ENCODE measurements at regions not wholly inside any gene's neighbourhood (a gene's known extent, or its start where the extent isn't known, plus 50 kb on each side); places are given as distances from the start of the nearest gene placed in this dataset.

DNA sequence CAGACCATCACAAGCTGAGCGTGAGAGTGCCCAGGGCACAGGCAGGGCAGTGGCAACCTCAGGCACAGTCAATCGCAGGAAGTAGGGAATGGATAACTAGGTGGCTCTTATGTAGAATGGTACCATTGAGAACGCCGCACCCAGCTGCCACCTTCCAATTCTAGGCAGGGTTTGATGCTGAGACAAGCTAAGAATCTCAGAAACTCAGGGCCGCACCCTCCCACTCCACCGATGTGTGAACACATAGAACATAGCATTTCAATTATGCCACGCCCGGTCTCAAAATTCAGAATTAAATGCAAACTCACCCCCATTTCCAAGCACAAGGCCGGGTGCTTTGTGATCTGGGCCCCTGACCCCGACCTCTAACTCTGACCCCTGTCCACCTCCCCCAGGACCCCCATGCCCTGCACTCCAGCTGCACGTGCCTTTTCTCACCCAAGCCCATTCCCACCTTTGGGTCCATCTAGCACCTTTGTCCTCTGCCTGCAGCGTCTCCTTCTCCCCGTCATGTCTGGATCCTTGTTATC, 178.4 kb downstream of the C16orf95 start:
- H3K4me3 ChIP-seq (ENCODE audit: low read depth, low read length), result no peak overlapping the region

DNA sequence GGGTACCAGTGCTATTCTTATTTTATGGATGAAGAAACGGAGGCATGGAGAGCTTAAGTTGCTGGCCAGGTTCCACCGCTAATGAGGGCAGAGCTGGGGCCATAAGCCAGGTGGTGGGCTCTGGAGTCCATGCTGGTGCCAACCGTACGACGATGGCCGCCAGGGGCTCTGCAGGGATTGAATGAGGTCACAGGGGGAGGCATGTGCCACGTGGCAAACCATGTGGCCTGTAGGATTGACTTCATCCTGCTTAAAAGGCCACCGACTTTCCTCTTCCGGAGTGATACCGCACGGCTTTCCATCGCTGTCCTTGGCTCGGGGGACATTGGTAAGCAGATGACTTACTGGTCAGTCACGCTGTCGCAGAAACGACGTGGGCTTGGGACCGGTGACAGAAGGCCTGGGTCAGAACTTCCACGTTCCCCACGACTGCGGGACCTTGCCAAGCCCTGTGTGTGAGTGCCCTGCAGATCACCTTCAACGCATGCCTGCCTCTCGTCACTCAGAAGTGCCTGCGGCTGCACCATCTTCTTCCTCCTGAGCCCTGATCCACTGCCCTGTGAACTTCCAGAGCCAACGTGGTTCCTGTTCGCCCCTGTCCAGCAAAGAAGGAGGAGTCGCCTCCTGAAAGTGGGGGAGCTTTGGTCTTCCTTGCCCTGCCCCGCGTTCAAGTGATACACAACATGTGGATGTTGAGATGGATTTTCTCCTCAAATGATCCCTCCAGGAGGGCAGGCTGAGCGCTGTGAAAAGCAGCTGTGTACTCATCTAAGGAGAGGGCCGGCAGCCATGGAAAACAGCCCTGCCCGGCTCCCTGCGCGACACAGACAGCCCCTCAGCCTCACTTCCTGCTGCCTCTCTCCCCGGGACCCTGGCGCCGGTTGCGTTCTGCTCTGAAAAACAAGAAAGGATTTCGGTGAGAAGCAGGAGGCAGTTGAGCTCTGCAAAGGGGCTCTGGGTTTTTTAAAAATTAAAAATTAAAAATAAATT, 176.7 kb downstream of the C16orf95 start:
- H3K4me3 ChIP-seq (ENCODE audit: low read depth, low read length), result no peak overlapping the region
- TF ChIP-seq, protein P1, sequence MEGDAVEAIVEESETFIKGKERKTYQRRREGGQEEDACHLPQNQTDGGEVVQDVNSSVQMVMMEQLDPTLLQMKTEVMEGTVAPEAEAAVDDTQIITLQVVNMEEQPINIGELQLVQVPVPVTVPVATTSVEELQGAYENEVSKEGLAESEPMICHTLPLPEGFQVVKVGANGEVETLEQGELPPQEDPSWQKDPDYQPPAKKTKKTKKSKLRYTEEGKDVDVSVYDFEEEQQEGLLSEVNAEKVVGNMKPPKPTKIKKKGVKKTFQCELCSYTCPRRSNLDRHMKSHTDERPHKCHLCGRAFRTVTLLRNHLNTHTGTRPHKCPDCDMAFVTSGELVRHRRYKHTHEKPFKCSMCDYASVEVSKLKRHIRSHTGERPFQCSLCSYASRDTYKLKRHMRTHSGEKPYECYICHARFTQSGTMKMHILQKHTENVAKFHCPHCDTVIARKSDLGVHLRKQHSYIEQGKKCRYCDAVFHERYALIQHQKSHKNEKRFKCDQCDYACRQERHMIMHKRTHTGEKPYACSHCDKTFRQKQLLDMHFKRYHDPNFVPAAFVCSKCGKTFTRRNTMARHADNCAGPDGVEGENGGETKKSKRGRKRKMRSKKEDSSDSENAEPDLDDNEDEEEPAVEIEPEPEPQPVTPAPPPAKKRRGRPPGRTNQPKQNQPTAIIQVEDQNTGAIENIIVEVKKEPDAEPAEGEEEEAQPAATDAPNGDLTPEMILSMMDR (IDR thresholded peaks at IDR 0.05; ENCODE audit: low read depth, low read length), result no peak

More for the DNA sequence above, 178.4 kb downstream of the C16orf95 start:
- TF ChIP-seq, protein P1 (IDR thresholded peaks at IDR 0.05; ENCODE audit: low read depth, low read length), result no peak

DNA sequence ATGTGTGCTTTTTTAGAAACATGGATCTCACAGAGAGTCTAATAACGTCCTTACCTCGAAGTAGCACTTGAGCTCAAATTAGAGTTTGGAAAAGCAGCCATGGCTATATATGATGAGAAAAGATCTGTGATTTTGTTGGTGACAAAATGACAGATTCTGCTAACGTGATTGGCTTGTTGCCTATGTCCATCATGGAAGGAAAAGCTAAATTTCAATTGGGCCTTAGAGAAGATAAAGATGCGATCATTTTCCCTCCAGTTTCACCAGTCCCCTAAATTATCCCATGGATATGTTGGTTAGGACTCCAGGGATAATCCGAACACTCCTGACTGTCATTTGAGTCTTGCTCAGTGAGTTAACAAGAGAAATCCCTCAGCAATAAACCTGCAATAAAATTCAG, 175.8 kb downstream of the C16orf95 start:
- TF ChIP-seq, protein P1 (IDR thresholded peaks at IDR 0.05; ENCODE audit: low read depth, low read length), result no peak
- no peak overlapping the region for H3K4me3 ChIP-seq (ENCODE audit: low read depth, low read length)

- TF ChIP-seq, protein P1 (IDR thresholded peaks at IDR 0.05; ENCODE audit: low read depth, low read length), result no peak
- no peak overlapping the region for H3K4me3 ChIP-seq (ENCODE audit: low read depth, low read length)
These were observed 173.5 kb downstream of the C16orf95 start for GRCh38 chr16:87143661-87144121.

GRCh38 chr16:87144232-87144631, 173.0 kb downstream of the C16orf95 start:
- TF ChIP-seq, protein P1 (IDR thresholded peaks at IDR 0.05; ENCODE audit: low read depth, low read length), result no peak

GRCh38 chr16:87145181-87146176, 171.7 kb downstream of the C16orf95 start:
- no peak overlapping the region for H3K4me3 ChIP-seq (ENCODE audit: low read depth, low read length)
- TF ChIP-seq, protein P1 (IDR thresholded peaks at IDR 0.05; ENCODE audit: low read depth, low read length), result no peak; the same call in 1 of the 2 replicates

More at GRCh38 chr16:87144232-87144631, 173.0 kb downstream of the C16orf95 start:
- no peak overlapping the region for H3K4me3 ChIP-seq (ENCODE audit: low read depth, low read length)
